DMS53 (cell line): ENCODE measurements at regions not wholly inside any gene's neighbourhood (a gene's known extent, or its start where the extent isn't known, plus 50 kb on each side); places are given as distances from the start of the nearest gene placed in this dataset.

Experiments used
- DNase-seq: peaks from one replicate; lab custom pipeline; 2025; lab: John Stamatoyannopoulos, UW

DNA sequence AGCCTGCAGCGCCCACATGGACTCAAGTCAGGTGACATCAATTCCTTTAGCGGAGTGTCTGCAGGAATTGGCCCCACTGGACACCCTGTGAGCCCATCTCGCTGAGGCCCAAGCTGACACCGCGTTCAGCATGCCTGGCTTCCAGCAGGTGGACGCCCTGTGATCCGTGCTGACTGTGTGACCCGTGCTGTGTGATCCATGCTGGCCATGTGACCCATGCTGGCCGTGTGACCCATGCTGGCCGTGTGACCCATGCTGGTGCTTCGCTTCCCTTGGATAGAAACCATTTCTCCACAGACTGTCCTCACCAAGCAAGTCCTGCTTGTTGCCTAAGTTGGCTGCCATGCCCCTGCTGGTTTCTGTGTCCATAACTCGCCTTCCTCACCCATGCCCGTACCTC, 392.1 kb downstream of the BRD1 start:
- DNase-seq, result no peak

DNA sequence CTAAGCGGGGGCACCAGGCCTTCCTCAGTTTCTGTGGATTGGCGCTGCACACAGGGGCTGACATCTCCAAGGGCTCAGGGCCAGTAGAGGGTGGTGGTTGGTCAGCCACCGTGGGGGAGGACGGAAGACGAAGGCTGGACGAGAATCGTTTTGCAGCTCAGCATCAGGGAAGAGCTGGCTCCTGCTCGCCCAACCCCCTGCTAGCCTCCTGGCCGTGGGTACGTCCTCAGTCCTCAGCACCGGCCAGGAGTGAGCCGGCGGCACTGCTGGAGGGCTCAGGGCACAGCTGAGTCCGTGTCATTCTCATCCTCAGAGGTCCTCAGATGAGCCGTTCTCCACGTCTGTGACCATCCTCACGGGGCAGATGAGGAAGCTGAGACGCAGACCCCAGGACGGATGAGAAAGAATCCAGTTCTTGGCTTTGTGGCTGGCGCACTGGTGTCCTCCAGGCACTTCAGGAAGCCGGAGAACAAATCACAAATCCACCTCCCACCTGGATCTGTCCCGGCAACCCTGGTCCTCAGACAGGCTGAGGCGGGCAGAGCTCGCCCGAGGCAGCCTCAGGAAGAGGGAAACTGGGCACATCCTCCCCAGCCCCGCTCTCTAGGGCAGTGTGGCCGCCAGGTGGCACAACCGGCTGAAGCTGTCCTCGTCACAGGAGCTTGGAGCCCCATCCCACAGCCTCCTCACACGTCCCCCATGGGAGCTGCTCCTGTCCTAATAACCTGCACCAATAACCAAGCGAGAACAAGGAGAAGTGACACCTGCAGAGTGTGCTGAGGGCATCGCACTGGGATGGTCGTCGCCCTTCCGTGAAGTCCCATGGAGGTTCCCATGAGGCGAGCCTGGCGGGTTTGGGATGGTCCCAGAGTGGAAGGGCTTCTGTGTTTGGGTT, 393.7 kb downstream of the BRD1 start:
- peak; percentile 4 for DNase-seq

DNA sequence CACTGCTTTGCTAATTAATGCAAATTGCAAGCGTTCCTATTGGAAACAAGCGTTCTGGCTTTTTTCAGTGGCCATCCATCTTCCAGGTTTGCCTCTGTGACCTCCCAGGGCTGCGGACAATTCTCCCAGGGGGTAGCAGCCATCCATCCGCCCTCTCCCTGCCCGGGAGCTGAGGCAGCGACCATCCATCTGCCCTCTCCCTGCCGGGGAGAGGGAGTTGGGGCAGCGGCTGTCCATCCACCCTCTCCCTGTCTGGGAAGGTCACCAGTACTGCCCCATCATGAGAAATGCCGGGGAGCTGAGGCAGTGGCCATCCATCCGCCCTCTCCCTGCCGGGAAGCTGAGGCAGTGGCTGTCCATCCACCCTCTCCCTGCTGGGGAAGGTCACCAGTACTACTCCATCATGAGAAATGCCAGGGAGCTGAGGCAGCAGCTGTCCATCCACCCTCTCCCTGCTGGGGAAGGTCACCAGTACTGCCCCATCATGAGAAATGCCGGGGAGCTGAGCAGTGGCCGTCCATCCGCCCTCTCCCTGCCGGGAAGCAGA, 394.7 kb downstream of the BRD1 start:
- DNase-seq, result no peak

DNA sequence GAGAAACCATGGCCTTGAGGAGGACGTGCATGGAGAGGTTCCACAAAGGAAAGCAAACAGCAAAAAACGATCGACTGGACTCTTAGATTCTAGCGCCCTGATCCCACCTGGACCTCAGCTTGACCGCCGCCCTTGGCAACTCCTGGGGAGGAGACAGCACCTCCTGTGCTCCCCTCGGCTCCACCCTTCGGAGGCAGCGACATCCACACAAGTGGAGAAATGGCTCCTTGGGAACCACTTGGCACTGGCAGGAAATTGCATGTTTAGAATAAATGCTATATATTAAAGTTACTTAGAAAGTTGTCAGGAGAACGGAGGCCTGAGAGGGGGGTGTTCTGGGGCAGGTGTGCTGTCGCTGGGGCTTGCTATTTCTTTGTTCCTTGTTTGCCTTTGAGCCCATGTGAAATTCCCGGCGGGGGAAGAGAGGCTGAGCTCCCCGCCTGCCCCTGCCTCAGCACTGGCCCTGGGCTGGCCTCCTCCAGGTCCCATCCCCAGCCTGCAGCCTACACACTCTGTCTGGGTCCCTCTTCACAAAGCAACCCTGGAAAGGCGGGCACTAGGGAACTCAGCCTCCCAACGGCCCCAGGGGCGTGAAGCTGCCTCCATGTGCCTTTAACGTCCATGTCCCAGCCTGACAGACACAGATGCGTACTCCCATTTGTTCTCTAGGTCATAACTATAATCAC, 395.3 kb downstream of the BRD1 start:
- DNase-seq, result no peak

DNA sequence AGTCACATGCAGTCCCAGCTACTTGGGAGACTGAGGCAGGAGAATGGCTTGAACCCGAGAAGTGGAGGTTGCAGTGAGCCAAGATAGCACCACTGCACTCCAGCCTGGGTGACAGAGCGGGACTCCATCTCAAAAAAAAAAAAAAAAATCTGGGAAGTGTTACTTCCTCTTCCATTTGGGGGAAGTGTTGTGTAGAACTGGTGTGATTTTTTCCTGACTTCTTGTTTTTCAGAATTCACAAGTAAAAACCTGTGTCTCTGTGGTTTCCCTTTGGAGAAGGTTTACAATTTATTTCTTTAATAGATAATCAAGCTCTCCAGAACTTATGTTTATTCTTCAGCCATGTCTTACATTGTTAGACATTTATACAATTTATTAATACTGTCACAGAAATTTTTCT, 396.1 kb downstream of the BRD1 start:
- DNase-seq, result no peak

DNA sequence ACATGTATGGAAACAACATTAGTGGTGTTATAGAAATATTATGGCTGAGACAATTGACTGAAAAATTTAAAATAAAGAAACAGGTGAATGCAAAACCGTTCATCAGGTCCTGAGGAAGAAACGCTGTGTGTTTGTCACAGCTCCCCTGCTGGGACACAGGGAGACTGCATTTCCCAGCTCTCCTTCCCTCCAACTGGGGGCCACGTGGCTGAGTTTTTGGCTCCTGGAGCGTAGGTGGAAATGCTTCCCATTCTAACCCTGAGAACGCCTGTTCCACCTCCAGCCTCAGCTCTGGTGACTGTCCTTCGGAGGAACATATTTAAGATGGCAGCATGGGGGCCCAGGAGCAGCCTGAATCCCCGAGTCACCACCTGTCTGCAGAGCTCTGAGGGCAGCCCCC, 398.6 kb downstream of the BRD1 start:
- no peak for DNase-seq

DNA sequence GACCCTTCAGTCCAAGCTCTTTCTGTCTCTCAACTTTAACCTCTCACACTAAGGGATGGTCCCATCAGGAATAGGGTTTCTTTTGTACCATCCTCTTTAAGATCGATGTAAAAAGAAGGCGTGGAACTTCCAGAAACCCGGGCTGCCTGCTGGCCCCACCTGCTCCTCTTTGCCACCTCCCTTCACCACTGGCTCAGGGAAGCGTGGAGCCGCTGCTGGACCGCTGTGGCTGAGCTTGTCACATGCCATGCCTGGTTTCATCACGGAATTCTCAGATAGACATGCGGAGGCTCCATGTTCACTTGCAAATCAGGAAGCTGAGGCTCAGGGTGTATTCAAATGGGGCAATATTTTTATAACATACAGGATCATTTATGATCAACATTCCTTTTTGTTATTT, 399.7 kb downstream of the BRD1 start:
- no peak for DNase-seq

DNA sequence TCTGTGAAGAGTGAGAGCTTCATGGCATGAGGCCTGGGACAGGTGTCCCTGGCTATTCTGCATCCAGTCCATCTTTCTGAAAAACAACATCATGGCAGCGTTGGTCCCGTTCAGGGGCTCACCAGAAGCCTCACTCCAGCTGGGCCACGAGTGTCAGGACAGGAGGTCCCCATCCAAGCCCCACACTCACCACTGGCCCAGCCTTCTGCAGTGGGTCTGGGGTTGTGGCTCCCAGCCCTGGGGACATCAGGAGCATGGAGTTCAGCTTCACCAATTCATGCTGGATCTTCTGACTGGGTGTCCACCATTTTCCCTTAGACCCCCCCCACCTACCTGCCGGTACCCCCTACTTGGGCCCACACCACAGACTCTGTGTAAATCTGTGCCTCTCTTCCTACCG, 400.3 kb downstream of the BRD1 start:
- no peak for DNase-seq

DNA sequence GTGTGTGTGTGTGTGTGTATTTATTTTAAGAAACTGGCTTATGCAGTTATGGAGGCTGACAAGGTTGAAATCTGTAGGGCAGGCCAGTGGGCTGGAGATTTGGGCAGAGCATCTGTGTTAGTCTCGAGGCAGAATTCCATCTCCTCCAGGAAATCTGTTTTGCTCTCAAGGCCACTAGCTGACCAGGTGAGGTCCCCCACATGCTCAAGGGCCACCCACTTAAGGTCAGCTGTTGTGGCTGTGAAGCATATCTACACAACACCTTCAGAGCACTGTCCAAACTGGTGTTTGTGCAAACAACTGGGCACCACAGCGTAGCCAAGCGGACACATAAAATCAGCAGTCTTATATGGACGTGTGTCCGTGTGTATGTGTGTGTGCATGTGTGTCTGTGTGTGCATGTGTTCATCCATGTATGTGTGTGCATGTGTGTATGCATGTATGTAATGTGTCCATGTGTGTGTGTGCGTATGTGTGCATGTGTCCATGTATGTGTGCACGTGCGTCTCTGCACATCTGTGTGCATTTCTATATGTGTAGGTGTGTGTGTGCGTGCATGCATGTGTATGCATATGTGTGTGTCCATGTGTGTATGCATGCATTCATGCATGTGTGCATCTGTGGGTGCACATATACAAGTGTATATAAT, 400.9 kb downstream of the BRD1 start:
- no peak for DNase-seq

DNA sequence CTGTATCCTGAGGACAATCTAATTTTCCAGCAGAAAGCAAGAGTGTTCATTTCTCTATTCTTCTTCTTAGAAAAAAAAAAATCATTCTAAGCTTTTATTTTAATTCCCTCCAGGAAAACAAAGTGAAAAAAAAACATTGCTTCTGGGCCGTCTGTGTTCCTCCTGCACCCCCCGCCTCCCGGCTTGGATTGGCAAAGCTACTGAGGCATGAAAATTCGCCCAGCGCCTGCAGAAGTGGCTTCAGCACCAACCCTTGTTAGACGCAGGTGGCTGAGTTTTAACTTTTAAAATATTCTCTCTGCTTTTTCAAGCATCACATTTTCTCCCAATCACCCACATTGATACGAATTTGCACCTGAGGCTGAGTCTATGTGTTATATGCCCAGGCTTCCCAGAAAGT, 401.6 kb downstream of the BRD1 start:
- no peak for DNase-seq

DNA sequence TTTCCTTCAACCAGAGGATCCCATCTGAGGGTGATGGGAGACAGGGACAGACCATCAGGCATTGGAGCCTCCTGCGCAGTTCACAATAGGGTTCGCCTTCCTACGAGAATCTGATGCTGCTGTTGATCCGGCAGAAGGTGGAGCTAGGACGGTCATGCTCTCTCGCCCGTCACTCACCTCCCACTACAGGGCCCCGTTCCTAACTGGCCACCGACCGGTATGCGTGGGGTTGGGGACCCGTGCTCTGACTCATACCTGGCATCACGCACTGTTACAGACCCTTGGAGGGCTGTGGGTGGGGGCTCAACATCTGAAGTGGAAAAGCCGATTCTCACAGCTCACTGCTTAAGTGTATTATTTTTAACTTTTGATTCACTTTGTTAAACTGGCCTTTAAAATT, 402.3 kb downstream of the BRD1 start:
- DNase-seq, result no peak

DNA sequence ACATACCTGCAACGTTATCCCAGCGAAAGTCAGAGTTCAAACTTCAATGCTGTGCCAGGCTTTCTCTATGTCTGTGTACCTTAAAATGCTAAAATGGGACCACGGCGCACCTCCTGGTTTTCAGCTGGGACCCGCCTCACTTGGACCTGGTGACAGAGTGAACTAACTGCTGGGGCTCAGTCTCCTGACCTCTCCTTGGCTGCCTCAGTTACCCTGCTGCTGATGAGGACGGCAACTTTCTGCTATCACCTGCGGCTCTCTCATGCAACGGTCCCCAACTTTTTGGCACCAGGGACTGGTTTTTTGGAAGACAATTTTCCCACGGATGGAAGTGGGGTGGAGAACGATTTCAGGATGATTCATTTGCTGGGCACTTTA, 402.8 kb downstream of the BRD1 start:
- DNase-seq, result no peak

DNA sequence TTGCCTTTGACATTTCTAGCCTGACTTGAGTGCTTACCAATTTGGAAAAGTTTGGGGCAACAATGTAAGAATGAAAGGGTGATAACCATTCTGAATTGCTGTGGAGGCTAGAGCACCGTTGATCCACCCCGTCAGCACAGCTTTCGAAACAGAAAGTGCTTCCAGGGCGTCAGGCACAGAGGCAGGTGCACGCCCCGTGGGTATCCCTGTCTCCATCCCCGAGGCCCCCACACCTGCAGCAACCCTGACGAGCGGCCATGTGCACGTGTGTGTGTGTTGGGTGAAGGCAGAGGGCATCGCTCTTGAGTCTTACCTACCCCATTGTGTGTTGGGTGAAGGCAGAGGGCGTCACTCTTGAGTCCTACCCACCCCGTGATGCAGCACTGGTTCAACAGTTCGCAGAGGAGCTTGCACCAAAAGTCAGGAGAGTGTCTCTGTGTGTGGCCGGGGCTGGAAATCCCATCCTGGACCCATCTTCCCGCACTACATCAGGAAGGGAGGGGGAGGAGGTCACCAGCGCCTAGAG, 404.5 kb downstream of the BRD1 start:
- DNase-seq, result no peak

DNA sequence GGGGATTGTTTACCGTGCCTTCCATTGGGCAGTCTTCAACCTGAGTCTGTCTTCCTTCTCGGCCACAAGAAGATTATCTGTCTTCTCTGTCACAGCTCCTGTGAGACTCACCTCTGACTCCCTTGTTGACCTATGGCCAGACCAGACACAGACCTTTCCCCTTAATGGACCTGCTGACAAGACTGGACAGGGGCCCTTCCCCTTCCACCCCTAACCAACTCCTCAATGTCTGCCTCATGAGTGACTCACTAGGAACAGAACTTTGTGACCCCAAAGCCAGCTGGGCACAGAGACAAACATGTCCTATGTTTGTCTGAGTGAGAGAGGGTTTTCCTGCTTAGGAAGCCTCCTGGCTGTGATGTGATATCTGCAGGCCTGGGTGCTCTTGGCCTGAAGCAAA, 405.0 kb downstream of the BRD1 start:
- no peak for DNase-seq

DNA sequence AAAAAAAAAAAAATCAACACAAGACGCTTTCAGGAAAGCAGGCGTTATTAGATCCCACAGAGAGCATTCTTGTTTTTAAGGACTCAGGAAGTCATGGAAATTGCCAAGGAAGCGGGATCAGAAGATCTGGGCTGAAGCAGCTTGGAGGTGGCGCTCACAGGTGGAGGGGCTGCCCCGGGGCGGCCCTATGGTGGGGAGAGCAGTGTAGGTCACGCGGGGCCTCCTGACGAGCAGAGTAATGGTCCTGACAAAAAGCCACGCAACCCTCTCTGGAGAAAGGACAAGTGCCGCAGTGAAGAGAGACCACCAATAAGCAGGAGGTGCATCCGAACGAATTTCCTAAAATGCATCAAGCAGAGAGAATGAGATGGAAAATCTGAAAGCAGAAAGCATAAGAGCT, 407.0 kb downstream of the BRD1 start:
- DNase-seq, result no peak

DNA sequence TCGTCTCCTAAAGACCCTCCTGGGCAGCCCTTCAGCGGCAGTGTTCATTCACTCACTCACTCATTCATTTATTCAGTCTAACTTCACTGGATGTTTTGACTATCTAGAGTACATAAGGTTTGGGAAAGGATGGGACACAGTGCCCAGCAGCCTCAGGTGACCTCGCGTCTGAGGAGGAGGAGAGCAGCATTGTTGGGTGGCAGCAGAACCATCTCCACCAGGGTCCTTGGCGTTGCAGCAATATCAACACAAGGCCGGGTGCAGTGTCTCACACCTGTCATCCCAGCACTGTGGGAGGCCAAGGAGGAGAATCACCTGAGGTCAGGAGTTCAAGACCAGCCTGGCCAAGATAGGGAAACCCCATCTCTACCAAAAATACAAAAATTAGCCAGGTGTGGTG, 408.0 kb downstream of the BRD1 start:
- no peak for DNase-seq

DNA sequence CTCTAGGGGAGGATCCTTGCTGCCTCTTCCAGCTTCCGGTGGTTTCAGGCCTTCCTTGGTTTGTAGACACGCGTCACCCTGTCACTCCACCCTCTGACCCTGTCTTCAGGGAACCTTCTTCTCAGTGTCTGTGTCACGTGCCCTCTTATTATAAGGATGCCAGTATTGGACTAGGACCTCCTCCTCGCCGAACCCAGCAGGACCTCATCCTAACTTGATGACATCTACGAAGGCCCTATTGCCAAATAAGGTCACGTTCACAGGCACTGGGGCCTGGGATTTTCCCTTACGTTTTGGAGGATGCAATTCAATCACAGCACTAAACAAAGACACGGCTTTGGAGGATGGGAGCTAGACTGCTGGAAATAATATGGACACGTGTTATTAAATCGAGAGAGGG, 408.7 kb downstream of the BRD1 start:
- no peak for DNase-seq

DNA sequence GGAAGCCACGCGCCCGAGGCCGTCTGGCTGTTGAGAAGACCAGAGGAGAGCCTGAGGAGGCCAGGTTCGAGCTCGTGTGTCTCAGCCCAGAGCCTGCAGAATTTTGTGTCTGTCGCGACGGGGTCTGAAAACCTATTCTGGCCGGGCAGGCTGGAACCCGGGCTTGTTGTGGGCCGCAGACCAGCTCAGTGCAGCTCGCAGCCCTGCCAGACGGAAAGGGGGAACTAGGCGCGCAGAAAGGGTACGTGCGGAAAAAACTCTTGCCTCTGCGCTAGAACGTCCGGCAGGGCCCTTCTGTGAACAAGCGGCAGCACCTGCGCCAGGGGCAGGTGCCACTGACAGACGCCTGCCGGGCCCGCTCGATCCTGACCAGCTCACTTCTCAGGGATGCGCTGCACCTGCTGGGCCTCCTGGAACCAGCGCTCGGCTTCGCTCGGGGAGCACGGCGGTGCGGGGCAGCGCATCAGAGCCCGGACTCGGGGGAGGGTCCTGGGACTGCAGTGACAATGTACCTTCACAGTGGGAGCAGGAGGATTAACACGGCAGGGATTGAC, 409.3 kb downstream of the BRD1 start:
- no peak for DNase-seq

DNA sequence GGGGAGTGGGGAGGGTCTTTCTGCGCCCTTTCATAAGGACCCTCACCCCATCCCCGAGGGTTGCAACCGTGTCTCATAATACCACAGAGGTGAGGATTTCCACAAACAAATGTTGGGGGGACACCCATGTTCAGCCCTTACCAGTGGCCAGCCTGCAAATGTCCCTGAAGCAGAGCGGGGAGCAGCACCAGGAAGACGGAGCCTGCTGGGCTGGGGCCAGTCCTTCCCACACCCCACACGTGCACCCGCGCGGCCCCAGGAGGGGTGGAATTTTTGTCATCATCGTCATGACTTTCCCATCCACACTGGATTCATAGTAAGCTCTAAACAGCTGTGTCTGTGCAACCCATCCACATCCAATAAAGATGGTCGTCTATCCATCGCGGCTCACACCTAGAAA, 409.8 kb downstream of the BRD1 start:
- DNase-seq, result no peak

DNA sequence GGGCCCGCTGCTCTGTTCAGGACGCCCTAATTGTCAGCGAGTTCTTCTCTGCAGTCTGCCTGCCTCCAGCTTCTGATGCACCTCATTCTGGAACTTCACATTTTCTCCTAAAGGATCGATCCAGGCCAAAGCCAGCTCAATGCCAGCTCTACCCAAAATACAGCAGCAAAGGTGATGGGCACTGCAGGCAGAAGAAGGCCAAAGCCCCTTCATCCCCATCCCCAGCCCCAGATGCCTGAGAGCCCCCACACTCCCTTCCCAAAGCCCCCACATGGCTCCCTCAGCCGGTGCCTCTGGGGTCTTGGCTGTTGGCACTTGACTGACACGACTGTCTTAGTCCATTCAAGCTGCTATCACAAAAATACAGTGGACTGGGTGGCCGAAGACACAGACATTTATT, 410.3 kb downstream of the BRD1 start:
- DNase-seq, result no peak

DNA sequence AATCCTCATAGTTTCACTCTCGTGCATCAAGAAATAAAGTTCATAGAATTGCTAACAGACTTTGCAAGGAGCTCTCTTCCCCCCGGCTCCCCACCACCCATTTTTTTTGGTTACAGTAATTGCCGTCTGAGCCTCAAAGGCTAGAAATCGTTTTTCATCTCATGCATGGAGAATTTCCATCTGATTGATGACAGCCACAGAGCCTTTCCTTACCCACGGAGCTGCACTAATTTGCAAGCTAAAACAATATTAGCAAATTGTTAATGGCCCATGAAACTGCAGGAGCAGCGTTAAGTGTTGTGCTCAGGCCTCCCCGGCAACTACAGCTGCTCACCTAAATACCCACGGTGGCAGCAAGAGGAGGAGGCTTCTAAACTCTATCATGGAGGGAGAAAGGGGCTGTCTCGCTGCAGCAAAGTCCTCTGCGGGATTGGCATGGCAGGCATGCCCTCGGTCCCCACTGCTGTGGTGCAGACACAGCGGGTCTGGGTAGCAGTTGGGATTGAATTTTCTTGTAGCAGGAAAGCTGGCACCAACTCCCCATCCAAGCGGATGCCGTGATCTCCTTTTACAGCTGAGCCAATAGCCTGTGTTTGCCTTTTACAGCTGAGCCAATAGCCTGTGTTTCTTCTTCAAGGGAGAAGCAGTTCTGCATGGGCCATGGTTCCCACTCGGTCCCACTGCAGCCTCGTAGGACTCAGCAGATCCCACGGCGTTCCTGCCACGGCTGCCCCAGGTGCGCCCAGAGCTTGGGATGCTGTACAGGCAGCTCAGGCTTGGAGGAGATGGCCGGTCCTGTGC, 412.3 kb downstream of the BRD1 start:
- DNase-seq, result no peak

DNA sequence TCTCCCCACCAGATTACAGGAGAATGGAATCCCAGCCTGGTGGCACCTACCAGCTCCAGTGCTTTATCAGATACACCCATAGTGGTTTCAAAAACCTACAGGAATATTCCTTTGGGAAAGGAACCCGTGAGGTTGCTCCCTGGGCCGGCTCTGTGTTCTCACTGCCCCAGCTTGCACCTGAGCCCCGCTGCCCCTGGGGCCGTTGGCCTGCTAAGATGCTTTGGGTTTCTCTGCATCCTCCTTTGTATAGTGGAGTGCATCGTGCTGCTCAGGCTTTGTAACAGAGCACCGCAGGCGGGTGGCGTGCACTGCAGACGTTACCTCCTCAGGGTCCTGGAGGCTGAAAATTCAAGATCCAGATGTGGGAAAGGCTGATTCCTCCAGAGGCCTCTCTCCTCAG, 414.1 kb downstream of the BRD1 start:
- no peak for DNase-seq
